ENCODE measurements at regions not wholly inside any gene's neighbourhood (a gene's known extent, or its start where the extent isn't known, plus 50 kb on each side); places are given as distances from the start of the nearest gene placed in this dataset.

GRCh38 chr2:15734674-15735483 lies 143.2 kb downstream of the DDX1 start:
- TF ChIP-seq CTCF (conservative IDR thresholded peaks at IDR 0.05 in 1 of 2, IDR thresholded peaks at IDR 0.05 in 1 of 2; ENCODE audit: low read depth in 1 of 2, low read length in 2 of 2), result no peak
- no peak for TF ChIP-seq EZH2 (IDR thresholded peaks at IDR 0.05; ENCODE audit: low read length, missing control alignments)
